ENCODE measurements at regions not wholly inside any gene's neighbourhood (a gene's known extent, or its start where the extent isn't known, plus 50 kb on each side); places are given as distances from the start of the nearest gene placed in this dataset.

DNA sequence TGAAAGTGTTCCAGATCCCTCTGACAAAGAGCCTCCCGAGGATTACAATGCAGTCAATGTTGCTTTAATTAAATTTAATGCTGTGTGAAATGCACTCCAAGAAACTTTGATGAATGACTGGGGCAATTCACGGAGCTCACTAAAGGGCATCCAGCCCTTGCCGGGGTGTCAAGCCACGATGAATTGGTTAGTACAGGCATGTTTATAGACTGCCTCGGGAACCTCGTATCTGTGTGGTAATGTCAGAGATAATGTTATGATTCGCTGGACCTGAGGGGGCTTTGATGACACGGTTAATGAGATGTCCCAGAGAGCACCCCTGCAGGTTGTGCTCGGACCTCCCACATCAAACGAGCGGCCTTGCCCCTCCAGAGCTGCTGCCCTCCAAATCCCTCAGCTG is 428.8 kb downstream of the NKX6-1 start:
- CTCF ChIA-PET, result no interaction called here
- intact Hi-C loops (cut with micrococcal nuclease; ENCODE audit: unreplicated experiment), result no loop called here
- no peak for DNase-seq
- Mint-ChIP-seq H3K27me3 (ENCODE audit: unreplicated experiment) (peaks cover 63% of the 10 kb centered on the region), H3K36me3 (ENCODE audit: insufficient read depth, unreplicated experiment) (no peaks in the 10 kb centered on the region), H3K4me1 (ENCODE audit: low read depth, unreplicated experiment) (no peaks in the 10 kb centered on the region), H3K9me3 (ENCODE audit: low read depth, unreplicated experiment) (peaks cover 2% of the 10 kb centered on the region), H3K4me3 (ENCODE audit: low read depth, unreplicated experiment) (no peak overlapping the region), H3K27ac (ENCODE audit: unreplicated experiment) (no peak overlapping the region)
- TF ChIP-seq, protein P1, sequence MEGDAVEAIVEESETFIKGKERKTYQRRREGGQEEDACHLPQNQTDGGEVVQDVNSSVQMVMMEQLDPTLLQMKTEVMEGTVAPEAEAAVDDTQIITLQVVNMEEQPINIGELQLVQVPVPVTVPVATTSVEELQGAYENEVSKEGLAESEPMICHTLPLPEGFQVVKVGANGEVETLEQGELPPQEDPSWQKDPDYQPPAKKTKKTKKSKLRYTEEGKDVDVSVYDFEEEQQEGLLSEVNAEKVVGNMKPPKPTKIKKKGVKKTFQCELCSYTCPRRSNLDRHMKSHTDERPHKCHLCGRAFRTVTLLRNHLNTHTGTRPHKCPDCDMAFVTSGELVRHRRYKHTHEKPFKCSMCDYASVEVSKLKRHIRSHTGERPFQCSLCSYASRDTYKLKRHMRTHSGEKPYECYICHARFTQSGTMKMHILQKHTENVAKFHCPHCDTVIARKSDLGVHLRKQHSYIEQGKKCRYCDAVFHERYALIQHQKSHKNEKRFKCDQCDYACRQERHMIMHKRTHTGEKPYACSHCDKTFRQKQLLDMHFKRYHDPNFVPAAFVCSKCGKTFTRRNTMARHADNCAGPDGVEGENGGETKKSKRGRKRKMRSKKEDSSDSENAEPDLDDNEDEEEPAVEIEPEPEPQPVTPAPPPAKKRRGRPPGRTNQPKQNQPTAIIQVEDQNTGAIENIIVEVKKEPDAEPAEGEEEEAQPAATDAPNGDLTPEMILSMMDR (IDR thresholded peaks at IDR 0.05; ENCODE audit: unreplicated experiment), result no peak
- BruUV-seq (replicated peaks), result no TSS peak

DNA sequence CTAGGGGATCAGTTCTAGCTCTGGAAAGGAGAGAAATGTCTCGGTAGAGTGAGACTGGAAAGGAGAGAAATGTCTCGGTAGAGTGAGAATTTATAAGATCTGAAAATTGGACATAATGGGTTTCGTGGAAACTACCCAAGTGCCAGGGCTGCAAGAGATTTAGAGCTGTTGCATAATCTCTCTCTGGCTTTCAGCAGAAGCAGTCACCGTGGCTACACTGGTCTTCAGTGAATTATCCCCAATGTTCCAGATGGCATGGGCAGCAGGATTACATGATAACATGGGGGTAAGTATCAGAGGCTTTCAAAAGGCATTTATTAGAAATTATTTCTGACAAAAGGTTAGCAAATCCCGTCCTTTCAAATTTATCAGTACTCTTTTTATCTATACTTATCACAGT is 435.5 kb downstream of the NKX6-1 start:
- BruUV-seq (replicated peaks), result no TSS peak
- intact Hi-C loops (cut with micrococcal nuclease; ENCODE audit: unreplicated experiment), result no loop called here
- no peak for DNase-seq
- TF ChIP-seq, protein P1 (IDR thresholded peaks at IDR 0.05; ENCODE audit: unreplicated experiment), result no peak
- CTCF ChIA-PET, result no interaction called here
- Mint-ChIP-seq H3K36me3 (ENCODE audit: insufficient read depth, unreplicated experiment) (no peaks in the 10 kb centered on the region), H3K9me3 (ENCODE audit: low read depth, unreplicated experiment) (no peaks in the 10 kb centered on the region), H3K27me3 (ENCODE audit: unreplicated experiment) (peaks cover 70% of the 10 kb centered on the region), H3K27ac (ENCODE audit: unreplicated experiment) (no peak overlapping the region), H3K4me3 (ENCODE audit: low read depth, unreplicated experiment) (no peak overlapping the region), H3K4me1 (ENCODE audit: low read depth, unreplicated experiment) (no peaks in the 10 kb centered on the region)

DNA sequence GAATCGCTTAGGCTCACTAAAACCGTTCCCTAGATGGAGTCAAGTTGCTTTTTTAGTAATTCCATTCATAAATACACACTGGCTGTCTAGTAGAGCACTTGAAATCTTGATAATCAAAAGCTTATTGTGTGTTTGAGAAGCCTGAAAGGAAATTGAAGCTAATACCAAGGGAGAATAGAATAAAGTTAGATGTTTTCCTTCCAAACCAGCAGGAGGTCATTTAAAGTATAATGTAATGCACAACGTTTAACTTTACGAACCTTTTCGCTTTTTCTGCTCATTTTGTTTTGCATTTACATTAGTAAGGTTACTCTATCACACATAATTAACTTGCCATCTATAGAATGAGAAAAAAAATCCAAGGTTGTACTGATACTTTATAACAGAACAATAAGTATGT is 440.9 kb downstream of the NKX6-1 start:
- TF ChIP-seq, protein P1 (IDR thresholded peaks at IDR 0.05; ENCODE audit: unreplicated experiment), result no peak

DNA sequence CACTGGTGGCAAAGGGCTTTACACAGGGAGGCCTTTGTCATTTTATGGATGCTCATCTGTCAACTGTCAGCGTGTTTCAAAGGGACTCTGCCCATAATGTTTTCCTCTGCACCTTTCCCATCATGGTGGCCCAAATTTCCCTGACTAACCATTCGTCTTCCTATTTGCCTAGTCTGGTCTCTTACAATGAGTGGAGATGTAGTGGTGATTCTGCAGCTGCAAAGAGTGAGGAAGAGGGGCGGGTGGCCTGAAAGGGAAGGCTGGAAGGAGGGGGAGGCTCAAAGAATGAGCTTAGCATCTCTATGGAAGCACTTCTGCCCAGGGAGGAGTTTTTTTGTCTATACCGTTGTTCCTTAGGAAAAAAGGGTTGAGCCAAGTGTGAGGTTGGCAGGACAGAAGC is 447.5 kb downstream of the NKX6-1 start:
- DNase-seq, result no peak
- Mint-ChIP-seq H3K27ac (ENCODE audit: unreplicated experiment) (no peak overlapping the region), H3K9me3 (ENCODE audit: low read depth, unreplicated experiment) (no peaks in the 10 kb centered on the region), H3K36me3 (ENCODE audit: insufficient read depth, unreplicated experiment) (no peaks in the 10 kb centered on the region), H3K4me3 (ENCODE audit: low read depth, unreplicated experiment) (no peak overlapping the region), H3K4me1 (ENCODE audit: low read depth, unreplicated experiment) (peaks cover 6% of the 10 kb centered on the region), H3K27me3 (ENCODE audit: unreplicated experiment) (no peaks in the 10 kb centered on the region)
- TF ChIP-seq, protein P1 (IDR thresholded peaks at IDR 0.05; ENCODE audit: unreplicated experiment), result no peak
- CTCF ChIA-PET, result no interaction called here
- no TSS peak for BruUV-seq (replicated peaks)
- intact Hi-C loops (cut with micrococcal nuclease; ENCODE audit: unreplicated experiment), result no loop called here

More for the DNA sequence above, 440.9 kb downstream of the NKX6-1 start:
- no peak overlapping the region for H3K27ac Mint-ChIP-seq (ENCODE audit: unreplicated experiment)
- intact Hi-C loops (cut with micrococcal nuclease; ENCODE audit: unreplicated experiment), result no loop called here
- H3K4me3 Mint-ChIP-seq (ENCODE audit: low read depth, unreplicated experiment), result no peak overlapping the region
- no peaks in the 10 kb centered on the region for H3K4me1 Mint-ChIP-seq (ENCODE audit: low read depth, unreplicated experiment)
- peaks cover 27% of the 10 kb centered on the region for H3K27me3 Mint-ChIP-seq (ENCODE audit: unreplicated experiment)
- CTCF ChIA-PET, result no interaction called here
- H3K36me3 Mint-ChIP-seq (ENCODE audit: insufficient read depth, unreplicated experiment), result no peaks in the 10 kb centered on the region
- no peak for DNase-seq
- H3K9me3 Mint-ChIP-seq (ENCODE audit: low read depth, unreplicated experiment), result no peaks in the 10 kb centered on the region
- BruUV-seq (replicated peaks), result no TSS peak

DNA sequence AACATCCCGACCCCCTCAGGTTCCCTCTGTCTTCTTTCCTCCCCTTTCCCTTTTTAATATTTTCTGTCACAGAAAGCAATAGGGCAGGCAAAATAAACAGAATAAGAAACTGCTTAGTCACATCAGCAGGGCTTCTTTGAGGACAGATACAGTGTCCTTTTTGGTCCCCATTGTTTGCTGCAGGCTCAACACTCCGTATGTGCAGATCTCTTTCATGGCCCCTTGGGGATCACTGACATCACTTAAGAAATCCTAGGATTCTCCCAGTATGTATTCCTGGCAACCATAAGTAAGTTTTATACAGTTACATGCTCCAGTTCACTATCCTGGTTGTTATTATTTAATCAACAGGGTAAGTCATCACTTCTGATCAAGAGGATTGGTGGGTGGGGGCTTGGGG is 448.0 kb downstream of the NKX6-1 start:
- no peak for DNase-seq
- BruUV-seq (replicated peaks), result no TSS peak
- H3K4me1 Mint-ChIP-seq (ENCODE audit: low read depth, unreplicated experiment), result peaks cover 6% of the 10 kb centered on the region
- no peak overlapping the region for H3K27ac Mint-ChIP-seq (ENCODE audit: unreplicated experiment)
- TF ChIP-seq, protein P1 (IDR thresholded peaks at IDR 0.05; ENCODE audit: unreplicated experiment), result no peak
- no peak overlapping the region for H3K4me3 Mint-ChIP-seq (ENCODE audit: low read depth, unreplicated experiment)
- intact Hi-C loops (cut with micrococcal nuclease; ENCODE audit: unreplicated experiment), result no loop called here
- no peaks in the 10 kb centered on the region for H3K36me3 Mint-ChIP-seq (ENCODE audit: insufficient read depth, unreplicated experiment)
- no peaks in the 10 kb centered on the region for H3K9me3 Mint-ChIP-seq (ENCODE audit: low read depth, unreplicated experiment)
- CTCF ChIA-PET, result no interaction called here
- H3K27me3 Mint-ChIP-seq (ENCODE audit: unreplicated experiment), result no peaks in the 10 kb centered on the region
